Upper lobe of left lung (tissue), 6 donors: ENCODE measurements at regions not wholly inside any gene's neighbourhood (a gene's known extent, or its start where the extent isn't known, plus 50 kb on each side); places are given as distances from the start of the nearest gene placed in this dataset.

Source experiments
- ATAC-seq, 2 donors: fragments of 200-7000 bp; cut with Tn5 transposase; one replicate each; pipeline ENCODE4 v1.9.1; 2022; ENCODE audit warnings: mild to moderate bottlenecking in 2 of 2, moderate library complexity in 2 of 2; ENCODE audit not compliant: low FRiP score in 2 of 2
- DNase-seq, 2 donors: peaks; one replicate each; pipeline ENCODE4 v3.0.0-alpha.2; 2019 to 2020
- H3K27ac ChIP-seq, 4 donors: fragments of 200-600 bp; sonication (generic); one replicate each; pipeline ENCODE4 v1.5.1; 2016 to 2019
- H3K27me3 ChIP-seq, 4 donors: fragments of 200-600 bp; sonication (generic); one replicate each; pipeline ENCODE4 v1.5.1; 2017 to 2019
- H3K36me3 ChIP-seq, 4 donors: fragments of 200-600 bp; sonication (generic); one replicate each; pipeline ENCODE4 v1.5.1; 2016 to 2019
- H3K4me1 ChIP-seq, 4 donors: fragments of 200-600 bp; sonication (generic); one replicate each; pipeline ENCODE4 v1.5.1; 2018 to 2019
- H3K4me3 ChIP-seq, 4 donors: fragments of 200-600 bp; sonication (generic); one replicate each; pipeline ENCODE4 v1.5.1; 2017 to 2019; ENCODE audit warnings: mild to moderate bottlenecking in 2 of 4, moderate library complexity in 1 of 4
- H3K9me3 ChIP-seq, 4 donors: fragments of 200-600 bp; sonication (generic); one replicate each; pipeline ENCODE4 v1.5.1; 2018 to 2019
- EP300 ChIP-seq, 4 donors: sonication (generic); formaldehyde crosslinking; IDR thresholded peaks; one replicate each; pipeline ENCODE4 v1.5.1; 2017; ENCODE audit warnings: antibody characterized with exemption in 4 of 4, control low read depth in 2 of 4
- POLR2A ChIP-seq, 4 donors: fragments of 450-650 bp; IDR thresholded peaks; one replicate each; pipeline ENCODE4 v1.5.1; 2016 to 2017; ENCODE audit warnings: antibody characterized with exemption in 4 of 4, mild to moderate bottlenecking in 2 of 4
- POLR2AphosphoS5 ChIP-seq, 2 donors: sonication (generic); formaldehyde crosslinking; IDR thresholded peaks; one replicate each; pipeline ENCODE4 v1.5.1; 2017; ENCODE audit warnings: antibody characterized with exemption in 2 of 2
- WGBS, 2 donors: methylation state at CpG; one replicate each; pipeline ENCODE4 v1.1.5; 2017 to 2018; 5-methylcytosine and 5-hydroxymethylcytosine counted together
- TF ChIP-seq, protein P1 (sequence below), 6 experiments: fragments of 450-650 bp in 4 of 6; fragments of 200-600 bp in 2 of 6; sonication (generic) in 2 of 6; IDR thresholded peaks; one replicate each; pipeline ENCODE4 v1.5.1; 2016 to 2019; ENCODE audit warnings: antibody characterized with exemption in 6 of 6
- donor health status: DM: no; HTN: no; CAD: no; lungs with moderate emphysema.
- donor health status: DM: no; HTN: yes; CAD: no; lungs with severe emphysema.

GRCh38 chrX:64536736-64537135 is 141.5 kb upstream of the MTMR8 start:
- no peak for DNase-seq
- ATAC-seq, result no peak
- H3K4me1 ChIP-seq, result no peaks in the 10 kb centered on the region

More at GRCh38 chrX:64536736-64537135, 141.5 kb upstream of the MTMR8 start:
- Histone ChIP-seq H3K27me3 (no peaks in the 10 kb centered on the region), H3K27ac (no peak overlapping the region), H3K36me3 (no peaks in the 10 kb centered on the region), H3K4me3 (no peak overlapping the region), H3K9me3 (no peaks in the 10 kb centered on the region)
- TF ChIP-seq POLR2A (IDR thresholded peaks at IDR 0.05) (no peak), EP300 (IDR thresholded peaks at IDR 0.05) (no peak), POLR2AphosphoS5 (IDR thresholded peaks at IDR 0.05) (no peak)
- TF ChIP-seq, protein P1, sequence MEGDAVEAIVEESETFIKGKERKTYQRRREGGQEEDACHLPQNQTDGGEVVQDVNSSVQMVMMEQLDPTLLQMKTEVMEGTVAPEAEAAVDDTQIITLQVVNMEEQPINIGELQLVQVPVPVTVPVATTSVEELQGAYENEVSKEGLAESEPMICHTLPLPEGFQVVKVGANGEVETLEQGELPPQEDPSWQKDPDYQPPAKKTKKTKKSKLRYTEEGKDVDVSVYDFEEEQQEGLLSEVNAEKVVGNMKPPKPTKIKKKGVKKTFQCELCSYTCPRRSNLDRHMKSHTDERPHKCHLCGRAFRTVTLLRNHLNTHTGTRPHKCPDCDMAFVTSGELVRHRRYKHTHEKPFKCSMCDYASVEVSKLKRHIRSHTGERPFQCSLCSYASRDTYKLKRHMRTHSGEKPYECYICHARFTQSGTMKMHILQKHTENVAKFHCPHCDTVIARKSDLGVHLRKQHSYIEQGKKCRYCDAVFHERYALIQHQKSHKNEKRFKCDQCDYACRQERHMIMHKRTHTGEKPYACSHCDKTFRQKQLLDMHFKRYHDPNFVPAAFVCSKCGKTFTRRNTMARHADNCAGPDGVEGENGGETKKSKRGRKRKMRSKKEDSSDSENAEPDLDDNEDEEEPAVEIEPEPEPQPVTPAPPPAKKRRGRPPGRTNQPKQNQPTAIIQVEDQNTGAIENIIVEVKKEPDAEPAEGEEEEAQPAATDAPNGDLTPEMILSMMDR (IDR thresholded peaks at IDR 0.05), result no peak
- 95 to 100% methylated on average over 2 of the region's 2 CpGs for WGBS, 2 donors
